GM21529 (cell line): ENCODE measurements at regions not wholly inside any gene's neighbourhood (a gene's known extent, or its start where the extent isn't known, plus 50 kb on each side); places are given as distances from the start of the nearest gene placed in this dataset.

Experiments
- ATAC-seq: cut with Tn5 transposase; IDR thresholded peaks from one replicate; pipeline ENCODE4 v1.9.1; 2021; ENCODE audit not compliant: unreplicated experiment

DNA sequence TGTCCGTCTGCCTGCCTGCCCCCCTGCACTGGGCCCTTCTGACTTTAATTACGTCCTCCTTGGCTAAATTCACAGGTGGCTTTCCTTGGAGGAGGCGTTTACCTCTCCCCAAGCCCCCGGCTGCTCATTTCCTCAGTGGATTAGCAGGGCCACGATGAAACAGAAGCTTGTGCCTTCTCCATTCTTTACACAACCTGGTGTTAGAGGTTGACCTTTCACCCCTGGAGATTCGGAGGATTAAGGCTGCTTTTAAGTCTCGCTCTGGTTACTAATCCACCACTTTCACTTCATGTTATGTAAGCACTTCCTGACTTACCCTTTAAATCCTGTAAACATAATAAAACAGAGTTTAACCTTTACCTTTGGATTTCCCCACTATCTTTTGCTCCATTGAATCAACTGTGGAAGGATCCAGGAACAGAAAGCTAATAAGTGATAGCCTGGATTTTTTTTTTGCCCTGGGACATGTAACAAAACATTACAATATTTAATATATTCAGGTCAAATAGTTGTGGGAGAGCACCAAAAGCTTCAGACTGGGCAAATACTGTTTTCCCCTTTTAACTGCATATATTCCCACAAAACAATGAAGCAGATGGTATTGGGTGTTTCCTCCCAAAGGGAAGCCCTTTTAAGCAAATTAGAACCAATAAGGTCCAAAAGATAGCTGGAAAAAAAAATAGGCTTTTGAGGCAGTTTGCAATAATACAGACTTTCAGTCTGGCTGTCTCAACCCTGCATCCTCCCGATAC lies 370.2 kb downstream of the EN1 start:
- no peak for ATAC-seq

DNA sequence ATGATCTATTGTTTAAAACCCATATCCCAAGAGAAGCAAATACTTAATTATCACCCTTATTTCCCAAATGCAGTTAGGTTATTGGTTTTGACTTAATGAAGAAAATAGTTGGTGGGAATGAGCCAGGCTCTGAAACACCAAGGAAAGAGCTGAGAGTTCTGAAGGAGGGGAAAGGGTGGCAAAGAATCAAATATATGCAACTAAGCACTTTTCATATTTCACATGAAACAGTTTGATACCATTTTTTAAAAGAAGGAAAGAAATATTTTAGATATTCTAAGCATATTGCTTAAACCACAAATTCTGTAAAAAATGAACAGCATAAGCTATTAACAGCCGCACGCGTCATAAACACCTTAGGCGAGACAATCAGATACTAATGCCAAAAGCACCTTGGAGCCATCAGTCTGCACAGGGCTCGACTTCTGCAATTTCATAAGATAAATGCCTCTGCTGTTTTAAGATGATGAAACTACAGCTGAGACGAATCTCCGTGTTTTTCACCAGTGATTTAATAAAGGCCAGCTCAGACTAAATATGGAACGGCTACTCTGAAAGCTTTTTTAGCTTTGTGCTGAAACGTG lies 371.7 kb downstream of the EN1 start:
- no peak for ATAC-seq

- ATAC-seq = no peak
These were observed 372.9 kb downstream of the EN1 start for GRCh38 chr2:118474541-118474920.

DNA sequence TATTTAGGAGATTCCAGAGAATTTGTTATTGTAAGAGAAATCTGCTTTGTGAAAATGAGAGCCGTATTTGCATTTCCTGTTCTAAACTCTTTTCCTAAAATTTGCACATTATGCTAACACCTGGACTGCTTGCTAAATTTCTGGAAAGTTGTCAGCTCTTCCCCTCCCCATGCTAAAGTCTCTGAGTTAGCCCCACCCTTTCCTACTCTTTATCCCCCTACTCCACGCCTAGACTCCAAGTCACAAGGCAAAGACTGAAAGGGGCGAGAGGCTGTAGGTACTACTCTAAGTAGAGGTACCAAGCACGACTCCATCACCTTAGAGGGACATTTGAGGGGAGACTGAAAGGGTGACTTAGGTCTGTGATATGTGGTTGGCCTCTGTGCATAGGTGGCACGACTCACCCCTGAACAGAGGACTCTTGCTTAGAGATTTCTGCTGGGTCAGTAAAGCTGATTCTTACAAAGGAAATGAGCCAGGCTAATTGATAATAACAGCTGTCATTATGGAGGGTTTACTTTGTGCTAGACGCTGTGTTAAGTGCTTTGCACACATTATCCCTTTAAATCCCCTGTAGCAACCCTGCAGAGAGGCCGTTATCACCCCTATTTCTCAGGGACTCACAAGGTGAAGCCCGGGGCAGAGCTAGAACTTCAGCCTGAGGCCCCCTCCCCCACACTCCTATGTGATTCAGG lies 373.5 kb downstream of the EN1 start:
- no peak for ATAC-seq

DNA sequence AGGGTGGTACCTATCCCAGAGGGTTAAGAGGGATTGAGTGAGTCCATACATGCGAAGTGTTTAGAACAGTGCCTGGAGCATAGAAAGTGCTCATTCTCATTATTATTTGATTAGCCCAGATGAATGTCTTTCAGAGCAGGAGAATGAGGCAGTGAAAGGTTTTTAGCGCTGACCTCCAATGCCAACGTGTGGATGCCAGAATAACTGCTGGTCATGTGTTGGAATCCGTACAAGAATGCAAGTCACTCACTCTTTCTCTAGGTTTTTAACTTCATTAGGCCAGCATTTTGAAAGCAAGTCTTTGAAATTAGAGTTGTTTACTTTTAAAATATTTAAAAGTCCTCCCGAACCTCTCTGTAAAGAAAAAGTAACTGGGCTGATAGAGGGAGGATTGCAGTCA lies 374.2 kb downstream of the EN1 start:
- no peak for ATAC-seq

DNA sequence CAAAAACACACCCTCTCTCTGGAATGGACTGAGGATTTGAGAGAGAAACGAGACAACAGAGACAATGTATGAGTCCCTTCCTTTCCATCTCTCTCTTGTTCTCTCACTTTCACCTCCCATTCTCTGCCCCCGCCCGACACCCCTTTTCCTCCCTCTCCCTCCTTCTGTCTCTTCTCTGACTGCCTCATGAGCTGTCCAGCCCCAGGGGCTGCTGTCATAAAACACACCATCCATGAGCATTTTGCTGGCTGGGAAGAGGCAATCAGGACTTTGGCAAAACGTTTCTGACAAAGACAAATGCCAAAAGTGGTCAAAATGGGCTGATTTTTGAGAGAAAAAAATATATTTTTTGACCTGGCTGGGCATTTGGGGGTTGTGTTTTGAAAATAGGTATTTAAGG lies 377.2 kb downstream of the EN1 start:
- ATAC-seq = no peak

GRCh38 chr2:118469103-118469502 lies 378.3 kb downstream of the EN1 start:
- no peak for ATAC-seq

DNA sequence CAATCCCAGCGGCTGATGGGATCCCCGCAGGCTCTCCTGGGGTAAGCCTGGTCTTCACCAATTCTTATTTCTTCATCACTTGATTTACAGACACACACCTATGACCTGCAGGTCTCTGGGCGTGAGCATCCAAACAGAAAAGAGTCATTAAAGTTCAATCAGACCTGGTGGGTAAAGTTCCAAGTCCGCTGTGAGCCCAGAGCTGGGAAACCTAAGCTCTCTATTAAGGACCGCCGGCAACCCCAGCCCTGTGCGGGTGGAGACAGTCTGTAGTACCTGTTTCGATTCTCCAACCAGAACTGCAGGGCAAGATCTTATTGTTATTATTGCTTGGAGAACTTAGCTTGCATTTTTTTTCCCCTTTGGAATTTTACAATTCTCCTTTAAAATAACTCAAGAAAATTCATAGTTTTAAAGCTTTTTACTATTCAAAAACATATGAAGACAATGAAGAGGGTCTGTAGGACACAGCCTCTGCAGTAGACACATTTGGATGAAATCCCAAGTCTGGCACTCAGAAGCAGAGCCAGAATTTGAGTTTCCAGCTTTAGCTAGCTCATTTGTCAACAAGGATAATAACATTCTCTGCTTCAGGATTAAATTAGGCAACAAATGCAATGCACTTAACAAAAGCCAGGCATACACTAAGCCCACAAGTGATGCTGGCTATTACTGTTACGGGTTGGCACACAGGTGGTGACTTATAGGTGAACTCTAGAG lies 376.4 kb downstream of the INSIG2 start:
- ATAC-seq = no peak

GRCh38 chr2:118464046-118464445 lies 375.8 kb downstream of the INSIG2 start:
- ATAC-seq = no peak

DNA sequence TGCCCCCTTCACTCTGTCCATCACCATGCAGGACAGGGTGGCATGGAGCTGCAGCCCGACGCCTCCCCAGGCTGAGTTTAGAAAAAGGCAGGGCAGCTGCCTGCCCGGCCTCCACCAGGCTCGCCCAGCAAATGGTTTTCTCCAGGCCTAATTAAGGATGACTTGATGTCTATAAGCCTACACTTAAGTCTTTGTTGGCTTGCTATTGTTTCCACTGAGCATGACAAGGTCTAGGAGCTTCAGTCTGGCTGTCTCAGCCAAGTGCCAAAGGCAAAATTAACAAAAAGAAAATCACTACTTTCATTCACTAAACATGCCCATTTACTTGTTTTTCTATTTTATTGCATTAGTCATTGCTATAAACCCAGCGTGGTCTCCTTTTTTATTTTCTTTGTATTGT lies 372.2 kb downstream of the INSIG2 start:
- no peak for ATAC-seq

GRCh38 chr2:118459426-118459825 lies 371.2 kb downstream of the INSIG2 start:
- no peak for ATAC-seq

DNA sequence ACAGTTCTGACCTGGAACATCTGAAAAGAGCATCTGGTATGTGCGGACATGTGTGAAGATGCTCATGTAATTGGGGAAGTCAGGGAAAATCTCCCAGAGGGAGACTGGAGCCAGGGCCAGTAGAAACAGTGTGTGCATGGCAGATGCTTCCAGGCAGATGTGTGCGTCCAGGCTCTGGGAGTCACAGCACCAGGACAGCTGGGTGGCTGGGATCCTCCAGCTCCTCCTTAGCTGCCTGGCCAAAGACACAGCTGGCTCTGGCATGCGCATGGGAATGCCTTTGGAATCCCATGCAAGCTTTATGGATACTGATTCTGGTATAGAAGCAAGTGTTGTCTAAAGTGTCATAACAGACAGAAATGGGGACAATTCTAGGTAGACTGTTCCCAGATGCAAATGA lies 369.7 kb downstream of the INSIG2 start:
- no peak for ATAC-seq

- ATAC-seq = no peak
These were observed 361.1 kb downstream of the INSIG2 start for GRCh38 chr2:118449401-118449800.

GRCh38 chr2:118443596-118443995 lies 355.3 kb downstream of the INSIG2 start:
- ATAC-seq = no peak

DNA sequence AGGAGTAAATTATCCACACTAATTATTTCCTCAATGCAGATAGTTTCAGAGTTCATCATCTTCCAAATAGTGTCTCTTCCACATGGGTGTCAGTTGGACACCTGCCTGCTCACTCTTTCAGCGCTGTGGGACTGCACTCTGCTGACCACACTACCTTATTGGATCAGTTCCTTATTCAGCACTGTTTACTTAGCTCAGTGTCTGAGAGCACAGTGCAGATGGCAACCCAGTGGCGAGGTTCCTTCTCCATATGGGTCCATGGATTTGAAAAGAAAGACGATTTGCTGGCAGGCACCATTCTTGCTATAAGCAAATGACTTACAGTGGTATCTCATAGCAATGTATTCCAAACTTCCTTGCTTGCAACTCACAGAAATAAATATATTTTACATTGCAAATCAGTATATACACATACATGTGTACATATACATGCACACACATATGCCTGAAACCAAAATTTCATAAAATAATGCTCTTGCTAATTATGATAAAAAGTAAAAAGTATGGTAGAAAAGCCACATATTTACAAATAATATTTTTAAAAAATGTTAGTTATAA lies 354.8 kb downstream of the INSIG2 start:
- no peak for ATAC-seq

DNA sequence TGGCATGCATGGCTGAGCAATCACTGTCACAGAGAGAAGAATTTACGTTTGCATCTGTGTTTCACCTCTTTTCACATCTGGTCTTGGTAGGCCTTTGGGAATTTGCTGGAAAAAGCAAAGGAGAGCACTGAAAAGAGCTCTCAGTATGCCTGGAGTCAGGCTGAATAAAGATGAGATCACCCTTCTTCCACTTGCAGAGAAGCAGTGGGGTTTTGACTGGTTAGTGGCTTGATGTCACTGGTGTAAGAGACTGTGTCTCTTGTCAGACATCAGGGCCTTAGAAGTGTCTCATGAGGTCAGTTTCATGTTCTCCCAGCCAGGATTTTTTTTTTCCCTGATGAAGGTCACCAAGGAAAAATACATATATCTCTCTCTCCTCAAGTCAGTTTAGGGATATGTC lies 353.8 kb downstream of the INSIG2 start:
- ATAC-seq = no peak

- no peak for ATAC-seq
These were observed 352.3 kb downstream of the INSIG2 start for GRCh38 chr2:118440404-118441098.

DNA sequence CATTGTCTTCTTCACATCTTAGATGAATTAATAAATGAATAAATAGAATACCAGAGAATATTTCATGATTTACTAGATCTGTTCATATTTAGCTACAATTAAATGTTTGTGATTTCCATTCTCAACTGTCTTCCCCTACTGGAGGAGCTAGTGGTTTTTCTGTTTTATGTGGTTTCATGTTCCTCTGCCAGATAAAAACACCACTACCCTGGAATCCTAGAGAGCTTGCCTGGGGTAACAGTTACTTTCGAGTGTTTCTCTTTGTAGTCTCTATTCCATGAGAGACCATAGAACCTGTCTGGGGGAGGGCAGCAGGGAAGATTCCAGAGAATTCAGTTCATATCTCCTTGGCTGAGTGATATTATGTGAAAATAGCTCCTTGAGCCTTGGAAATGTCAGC lies 349.2 kb downstream of the INSIG2 start:
- no peak for ATAC-seq

DNA sequence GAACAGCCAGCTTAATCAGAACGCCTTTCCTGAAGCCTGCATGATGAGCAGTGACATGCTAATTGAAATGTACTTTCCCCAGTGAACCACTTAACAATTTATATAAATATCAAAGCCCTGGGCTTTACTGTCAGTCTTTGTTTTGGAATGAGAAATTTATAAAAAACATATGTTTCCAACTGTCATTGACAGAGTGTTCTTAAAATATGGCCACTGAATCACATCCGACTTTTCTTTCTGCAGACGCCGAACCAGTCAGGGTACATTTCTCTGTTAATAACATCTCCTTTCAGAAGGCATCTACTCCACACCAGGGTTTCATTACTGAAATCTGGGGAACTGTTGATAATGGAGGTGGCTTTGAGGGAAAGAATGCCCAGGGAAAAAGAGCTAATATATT lies 343.7 kb downstream of the INSIG2 start:
- no peak for ATAC-seq

DNA sequence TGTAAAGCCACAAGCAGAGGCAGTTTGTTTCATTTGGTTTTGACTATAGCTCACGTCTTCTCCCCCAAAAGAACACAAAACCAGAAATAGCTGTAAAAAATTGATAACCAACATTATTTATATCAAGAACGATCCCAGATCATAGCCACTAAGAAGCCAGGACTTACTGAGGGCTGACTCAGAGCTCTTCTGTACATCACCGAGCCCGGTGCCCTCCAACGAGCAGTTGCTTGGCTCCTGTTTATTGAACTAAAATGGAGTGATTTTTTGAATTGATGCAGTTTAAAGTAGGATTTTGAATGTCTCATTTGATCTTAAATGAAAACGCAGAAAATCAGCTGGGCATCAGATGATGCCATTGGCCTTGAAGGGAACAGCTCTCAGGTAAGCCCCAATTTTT lies 343.3 kb downstream of the INSIG2 start:
- ATAC-seq = no peak

DNA sequence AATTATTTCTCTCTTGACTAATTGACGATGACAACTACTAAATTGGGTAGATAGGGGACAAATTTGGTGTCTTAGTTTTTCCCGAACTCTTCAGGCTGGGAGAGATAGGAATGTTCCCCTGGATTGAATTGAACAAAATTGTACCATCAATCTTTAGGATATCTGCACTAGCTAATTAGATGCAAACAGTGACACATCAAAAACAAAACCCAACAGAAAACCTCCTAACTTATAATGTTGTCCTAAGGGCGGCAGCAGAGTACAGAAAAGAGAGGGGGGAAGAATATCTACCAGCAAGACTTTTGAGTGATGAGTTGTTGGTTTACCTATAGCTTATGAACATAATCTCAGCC lies 342.9 kb downstream of the INSIG2 start:
- no peak for ATAC-seq
